GM12878 (cell line): ENCODE measurements at regions not wholly inside any gene's neighbourhood (a gene's known extent, or its start where the extent isn't known, plus 50 kb on each side); places are given as distances from the start of the nearest gene placed in this dataset.

Experiments
- ATAC-seq: fragments of 200-7000 bp; cut with Tn5 transposase; 3 replicates; pipeline ENCODE4 v1.9.1; 2020; ENCODE audit warnings: mild to moderate bottlenecking, moderate library complexity
- BruUV-seq: library from RNA; stranded (reverse); fragments of 400-500 nt; replicated peaks from 2 replicates; lab custom pipeline; 2021; lab: Mats Ljungman, UMichigan
- CTCF ChIA-PET: fragments of 300-600 bp; sonication (Branson Sonifier 250); formaldehyde crosslinking; extraction: SDS; loops from one replicate; lab custom pipeline; 2021; ENCODE audit warnings: inconsistent platforms; lab: Yijun Ruan, JAX
- POLR2A ChIA-PET: fragments of 350-600 bp; formaldehyde crosslinking; extraction: SDS; loops from one replicate; lab custom pipeline; 2021; ENCODE audit warnings: inconsistent platforms; lab: Charles Lee
- RAD21 ChIA-PET: fragments of 300-600 bp; sonication (Branson Sonifier 250); formaldehyde crosslinking; loops from one replicate; lab custom pipeline; 2023; ENCODE audit warnings: antibody characterized with exemption; ENCODE audit not compliant: unreplicated experiment; lab: Charles Lee
- SMC1A ChIA-PET: fragments of 300-600 bp; sonication (Branson Sonifier 250); formaldehyde crosslinking; loops from one replicate; lab custom pipeline; 2023; ENCODE audit not compliant: unreplicated experiment, uncharacterized antibody; lab: Charles Lee
- DNase-seq: peaks from one replicate; pipeline ENCODE4 v3.0.0-alpha.2; 2011; ENCODE audit warnings: low read depth, low spot score
- FAIRE-seq: peaks from 3 replicates; lab custom pipeline; 2011; peaks lifted over from hg19 to GRCh38; lab: Jason Lieb, UNC
- H2AFZ ChIP-seq: 2 replicates; pipeline ENCODE4 v1.6.0; 2011; ENCODE audit warnings: low read depth, low read length, control low read depth; ENCODE audit not compliant: control insufficient read depth
- H3K27ac ChIP-seq: 2 replicates; pipeline ENCODE4 v1.5.1; 2011; ENCODE audit warnings: control low read depth; ENCODE audit not compliant: control insufficient read depth, insufficient read depth
- H3K27me3 ChIP-seq, 2 experiments: replicated peaks in 1 of 2; 2 replicates each; pipeline versions ENCODE4 v1.6.0 to v1.6.1; 2011; ENCODE audit warnings: low read length in 1 of 2; ENCODE audit not compliant: control insufficient read depth in 2 of 2, insufficient read depth in 2 of 2
- H3K36me3 ChIP-seq, 2 experiments: 2 replicates each; pipeline ENCODE4 v1.5.1; 2011; ENCODE audit warnings: low read length in 1 of 2; ENCODE audit not compliant: control insufficient read depth in 2 of 2, insufficient read depth in 2 of 2
- H3K4me1 ChIP-seq: 2 replicates; pipeline ENCODE4 v1.6.1; 2011; ENCODE audit warnings: mild to moderate bottlenecking, low read length, moderate library complexity, mixed read lengths; ENCODE audit not compliant: control insufficient read depth, insufficient read depth
- H3K4me2 ChIP-seq: 2 replicates; pipeline ENCODE4 v1.6.0; 2011; ENCODE audit warnings: control low read depth; ENCODE audit not compliant: control insufficient read depth, insufficient read depth
- H3K4me3 ChIP-seq: fragments of 200-600 bp; sonication (generic); 2 replicates; pipeline ENCODE4 v1.5.1; 2016
- H3K79me2 ChIP-seq: 2 replicates; pipeline ENCODE4 v1.6.0; 2011; ENCODE audit warnings: low read length; ENCODE audit not compliant: control insufficient read depth, insufficient read depth
- H3K9ac ChIP-seq: 2 replicates; pipeline ENCODE4 v1.8.0; 2011; ENCODE audit warnings: low read length, control low read depth, mixed read lengths; ENCODE audit not compliant: control insufficient read depth, insufficient read depth
- H3K9me3 ChIP-seq: replicated peaks from 3 replicates; pipeline ENCODE4 v1.5.1; 2011; ENCODE audit warnings: mild to moderate bottlenecking, low read length; ENCODE audit not compliant: control insufficient read depth, insufficient read depth
- H4K20me1 ChIP-seq: 2 replicates; pipeline ENCODE4 v1.6.0; 2011; ENCODE audit not compliant: control insufficient read depth, insufficient read depth
- ATF3 ChIP-seq: IDR thresholded peaks from 2 replicates; pipeline ENCODE4 v1.6.1; 2011; ENCODE audit warnings: low read depth, mild to moderate bottlenecking, low read length, moderate library complexity, borderline replicate concordance; ENCODE audit errors: extremely low read depth
- BHLHE40 ChIP-seq, 2 experiments: fragments of 450-650 bp in 1 of 2; IDR thresholded peaks; 2 replicates each; pipeline ENCODE4 v1.6.1; 2011 to 2017; ENCODE audit warnings: low read depth in 2 of 2, borderline replicate concordance in 1 of 2, improper control_type of control experiment in 1 of 2, low read length in 1 of 2, mild to moderate bottlenecking in 1 of 2
- CHD4 ChIP-seq: fragments of 200-600 bp; sonication (generic); IDR thresholded peaks from 2 replicates; pipeline ENCODE4 v1.6.1; 2016; ENCODE audit warnings: mild to moderate bottlenecking
- EP300 ChIP-seq, 2 experiments: fragments of 150-350 bp in 1 of 2; IDR thresholded peaks; 2 replicates each; pipeline ENCODE4 v1.6.1; 2011 to 2012; ENCODE audit warnings: low read depth in 2 of 2, low read length in 2 of 2, borderline replicate concordance in 1 of 2, improper control_type of control experiment in 1 of 2, inconsistent platforms in 1 of 2; ENCODE audit not compliant: control insufficient read depth in 1 of 2
- NBN ChIP-seq: fragments of 450-650 bp; IDR thresholded peaks from 2 replicates; pipeline ENCODE4 v1.6.1; 2016
- RB1 ChIP-seq: fragments of 450-650 bp; formaldehyde crosslinking; IDR thresholded peaks from 2 replicates; pipeline ENCODE4 v1.6.1; 2017; ENCODE audit warnings: mild to moderate bottlenecking, borderline replicate concordance
- SMC3 ChIP-seq: IDR thresholded peaks from 2 replicates; pipeline ENCODE4 v1.6.1; 2011; ENCODE audit warnings: low read length, improper control_type of control experiment, borderline replicate concordance
- SUPT20H ChIP-seq: IDR thresholded peaks from 2 replicates; pipeline ENCODE4 v1.6.1; 2011; ENCODE audit warnings: low read depth, mild to moderate bottlenecking, low read length, moderate library complexity, borderline replicate concordance; ENCODE audit not compliant: control insufficient read depth
- TARDBP ChIP-seq: IDR thresholded peaks from 2 replicates; pipeline ENCODE4 v1.6.1; 2016; ENCODE audit warnings: borderline replicate concordance
- in situ Hi-C: fragments of 300-500 bp; cut with MboI; formaldehyde crosslinking; loops from 9 replicates; pipeline ENCODE4 v1.14.3; 2018; ENCODE audit warnings: mixed read lengths
- intact Hi-C: fragments of 100-400 bp; cut with micrococcal nuclease; formaldehyde crosslinking; loops from one replicate; pipeline ENCODE4 v1.14.2; 2022; ENCODE audit not compliant: unreplicated experiment
- TF ChIP-seq, protein P1 (sequence below): IDR thresholded peaks from 2 replicates; pipeline ENCODE4 v1.6.1; 2011; ENCODE audit warnings: borderline replicate concordance, low read depth, mild to moderate bottlenecking, moderate library complexity, low read length; ENCODE audit not compliant: insufficient read depth, poor library complexity, severe bottlenecking
- TF ChIP-seq, protein P2 (sequence below): IDR thresholded peaks from 2 replicates; pipeline ENCODE4 v1.6.1; 2012; ENCODE audit warnings: low read length, inconsistent platforms

DNA sequence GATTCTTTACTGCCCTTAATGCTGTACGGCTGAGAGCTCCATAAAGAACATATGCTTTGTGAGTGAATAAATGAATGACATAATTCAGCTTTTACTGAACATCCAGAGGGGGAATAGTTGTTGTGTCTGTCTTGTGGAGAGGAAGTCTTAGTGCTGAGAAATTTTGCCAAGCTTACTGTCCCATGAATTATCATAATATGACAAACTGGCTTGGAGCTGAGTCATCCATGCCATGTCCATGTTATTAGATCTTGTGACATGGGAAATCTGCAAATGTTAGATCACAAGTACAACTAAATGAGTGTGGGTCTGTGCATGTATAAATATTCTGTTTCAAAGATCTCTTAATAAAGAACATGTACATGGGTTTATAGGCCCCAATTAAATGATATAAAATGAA is 350.4 kb downstream of the BMP4 start (continued):
- TF ChIP-seq TARDBP (no peak), EP300 (IDR thresholded peaks at IDR 0.05; ENCODE audit: borderline replicate concordance in 1 of 2, control insufficient read depth in 1 of 2, low read depth in 2 of 2, low read length in 2 of 2) (no peak)

GRCh38 chr14:53605562-53605961 is 351.1 kb downstream of the BMP4 start:
- POLR2A ChIA-PET: interaction anchor here (1.3 kb wide), 1 partner anchor 14 kb away, joined by 3 read pairs; no protein-coding TSS in a partner anchor
- in situ Hi-C loops (no loop called here), intact Hi-C loops (no loop called here)
- H3K36me3 ChIP-seq: no peaks in the 10 kb centered on the region
- H2AFZ ChIP-seq: no peak overlapping the region
- peaks cover 4% of the 10 kb centered on the region; the same call in 1 of the 2 replicates for H3K4me1 ChIP-seq
- BruUV-seq: no TSS peak
- no peak overlapping the region for H3K4me3 ChIP-seq
- ATAC-seq: no peak
- no peak for FAIRE-seq
- no peak overlapping the region for H3K27ac ChIP-seq
- H3K9me3 ChIP-seq: no peaks in the 10 kb centered on the region
- H3K79me2 ChIP-seq: no peaks in the 10 kb centered on the region
- H3K4me2 ChIP-seq: no peak overlapping the region
- H3K27me3 ChIP-seq: no peaks in the 10 kb centered on the region
- TF ChIP-seq ATF3: no peak
- no peak for TF ChIP-seq SUPT20H
- TF ChIP-seq RB1: no peak
- TF ChIP-seq, protein P1, sequence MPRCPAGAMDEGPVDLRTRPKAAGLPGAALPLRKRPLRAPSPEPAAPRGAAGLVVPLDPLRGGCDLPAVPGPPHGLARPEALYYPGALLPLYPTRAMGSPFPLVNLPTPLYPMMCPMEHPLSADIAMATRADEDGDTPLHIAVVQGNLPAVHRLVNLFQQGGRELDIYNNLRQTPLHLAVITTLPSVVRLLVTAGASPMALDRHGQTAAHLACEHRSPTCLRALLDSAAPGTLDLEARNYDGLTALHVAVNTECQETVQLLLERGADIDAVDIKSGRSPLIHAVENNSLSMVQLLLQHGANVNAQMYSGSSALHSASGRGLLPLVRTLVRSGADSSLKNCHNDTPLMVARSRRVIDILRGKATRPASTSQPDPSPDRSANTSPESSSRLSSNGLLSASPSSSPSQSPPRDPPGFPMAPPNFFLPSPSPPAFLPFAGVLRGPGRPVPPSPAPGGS: no peak
- no peak for TF ChIP-seq BHLHE40 (IDR thresholded peaks at IDR 0.05; ENCODE audit: borderline replicate concordance in 1 of 2, low read depth in 2 of 2, low read length in 1 of 2)
- no peak for TF ChIP-seq CHD4
- TF ChIP-seq, protein P2, sequence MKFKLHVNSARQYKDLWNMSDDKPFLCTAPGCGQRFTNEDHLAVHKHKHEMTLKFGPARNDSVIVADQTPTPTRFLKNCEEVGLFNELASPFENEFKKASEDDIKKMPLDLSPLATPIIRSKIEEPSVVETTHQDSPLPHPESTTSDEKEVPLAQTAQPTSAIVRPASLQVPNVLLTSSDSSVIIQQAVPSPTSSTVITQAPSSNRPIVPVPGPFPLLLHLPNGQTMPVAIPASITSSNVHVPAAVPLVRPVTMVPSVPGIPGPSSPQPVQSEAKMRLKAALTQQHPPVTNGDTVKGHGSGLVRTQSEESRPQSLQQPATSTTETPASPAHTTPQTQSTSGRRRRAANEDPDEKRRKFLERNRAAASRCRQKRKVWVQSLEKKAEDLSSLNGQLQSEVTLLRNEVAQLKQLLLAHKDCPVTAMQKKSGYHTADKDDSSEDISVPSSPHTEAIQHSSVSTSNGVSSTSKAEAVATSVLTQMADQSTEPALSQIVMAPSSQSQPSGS: no peak
- no peak for TF ChIP-seq SMC3
- TF ChIP-seq NBN: no peak
- H4K20me1 ChIP-seq: no peaks in the 10 kb centered on the region
- SMC1A ChIA-PET: interaction anchor here (0.9 to 2.0 kb wide), 4 partner anchors 9 to 59 kb away, joined by 3 to 8 read pairs (median 4); no protein-coding TSS in a partner anchor
- no peak overlapping the region for H3K9ac ChIP-seq
- DNase-seq: no peak
- CTCF ChIA-PET: interaction anchor here (1.5 kb wide), 1 partner anchor 9 kb away, joined by 4 read pairs; no protein-coding TSS in a partner anchor
- RAD21 ChIA-PET: no interaction called here
